Liver (tissue), 7 donors: ENCODE measurements at regions not wholly inside any gene's neighbourhood (a gene's known extent, or its start where the extent isn't known, plus 50 kb on each side); places are given as distances from the start of the nearest gene placed in this dataset.

Source experiments
- DNase-seq: peaks from one replicate; pipeline ENCODE4 v3.0.0-alpha.2; 2017; ENCODE audit warnings: low spot score
- H3K27ac ChIP-seq, 2 donors: one replicate each; pipeline ENCODE4 v1.7.0; 2013; ENCODE audit warnings: inconsistent platforms in 2 of 2, low read length in 2 of 2, control low read depth in 1 of 2, low read depth in 1 of 2, mild to moderate bottlenecking in 1 of 2
- H3K27me3 ChIP-seq, 4 donors: one replicate each; pipeline versions ENCODE4 v1.6.1 to v1.7.0; 2013; ENCODE audit warnings: low read length in 3 of 4, inconsistent platforms in 1 of 4, mild to moderate bottlenecking in 1 of 4, moderate library complexity in 1 of 4; ENCODE audit not compliant: control insufficient read depth in 4 of 4, insufficient read depth in 4 of 4
- H3K36me3 ChIP-seq, 4 donors: one replicate each; pipeline versions ENCODE4 v1.6.1 to v1.7.0; 2013; ENCODE audit warnings: low read length in 3 of 4, mild to moderate bottlenecking in 3 of 4, low read depth in 1 of 4, moderate library complexity in 1 of 4; ENCODE audit not compliant: control insufficient read depth in 4 of 4, insufficient read depth in 3 of 4
- H3K4me1 ChIP-seq, 4 donors: one replicate each; pipeline versions ENCODE4 v1.6.1 to v1.7.0; 2013; ENCODE audit warnings: low read length in 3 of 4, mild to moderate bottlenecking in 3 of 4, moderate library complexity in 1 of 4; ENCODE audit not compliant: control insufficient read depth in 4 of 4, insufficient read depth in 4 of 4
- H3K4me3 ChIP-seq, 3 donors: one replicate each; pipeline versions ENCODE4 v1.6.1 to v1.7.0; 2013; ENCODE audit warnings: low read length in 3 of 3, control low read depth in 1 of 3, low read depth in 1 of 3, mild to moderate bottlenecking in 1 of 3
- H3K9ac ChIP-seq, 2 donors: one replicate each; pipeline ENCODE4 v1.7.0; 2013; ENCODE audit warnings: low read length in 2 of 2, mild to moderate bottlenecking in 2 of 2, moderate library complexity in 2 of 2, control low read depth in 1 of 2, low read depth in 1 of 2
- H3K9me3 ChIP-seq, 4 donors: one replicate each; pipeline versions ENCODE4 v1.6.1 to v1.7.0; 2013; ENCODE audit warnings: low read length in 3 of 4; ENCODE audit not compliant: control insufficient read depth in 4 of 4
- ATF3 ChIP-seq: IDR thresholded peaks from 2 replicates; pipeline ENCODE4 v1.6.1; 2016; ENCODE audit warnings: antibody characterized with exemption
- FOXA1 ChIP-seq: IDR thresholded peaks from 2 replicates; pipeline ENCODE4 v1.6.1; 2016; ENCODE audit warnings: antibody characterized with exemption
- FOXA2 ChIP-seq: IDR thresholded peaks from 2 replicates; pipeline ENCODE4 v1.6.1; 2016; ENCODE audit warnings: antibody characterized with exemption
- GABPA ChIP-seq, 2 donors: IDR thresholded peaks in 1 of 2; conservative IDR thresholded peaks in 1 of 2; 2 replicates each; pipeline ENCODE4 v1.6.1; 2016; ENCODE audit warnings: antibody characterized with exemption in 2 of 2, mild to moderate bottlenecking in 1 of 2, moderate library complexity in 1 of 2
- HNF4G ChIP-seq: IDR thresholded peaks from 2 replicates; pipeline ENCODE4 v1.6.1; 2016; ENCODE audit warnings: antibody characterized with exemption
- JUND ChIP-seq, 2 donors: IDR thresholded peaks; 2 replicates each; pipeline ENCODE4 v1.6.1; 2016; ENCODE audit warnings: antibody characterized with exemption in 2 of 2
- MAX ChIP-seq: IDR thresholded peaks from 2 replicates; pipeline ENCODE4 v1.6.1; 2016; ENCODE audit warnings: antibody characterized with exemption
- NR2F2 ChIP-seq: IDR thresholded peaks from 2 replicates; pipeline ENCODE4 v1.6.1; 2016; ENCODE audit warnings: antibody characterized with exemption
- SP1 ChIP-seq: IDR thresholded peaks from 2 replicates; pipeline ENCODE4 v1.6.1; 2018; ENCODE audit warnings: antibody characterized with exemption, mild to moderate bottlenecking
- TAF1 ChIP-seq: conservative IDR thresholded peaks from 2 replicates; pipeline ENCODE4 v1.6.1; 2016; ENCODE audit warnings: antibody characterized with exemption, mild to moderate bottlenecking
- WGBS: extraction: QIAGEN DNeasy Blood & Tissue Kit; methylation state at CpG from one replicate; pipeline ENCODE4 v1.1.7; 2013; 5-methylcytosine and 5-hydroxymethylcytosine counted together
- TF ChIP-seq, protein P1 (sequence below): IDR thresholded peaks from 2 replicates; pipeline ENCODE4 v1.6.1; 2016; ENCODE audit warnings: antibody characterized with exemption
- TF ChIP-seq, protein P2 (sequence below): IDR thresholded peaks from 2 replicates; pipeline ENCODE4 v1.6.1; 2016; ENCODE audit warnings: antibody characterized with exemption, mild to moderate bottlenecking
- donor health status: healthy.
- donor health status: healthy.
- donor health status: healthy.
- donor health status: healthy.

DNA sequence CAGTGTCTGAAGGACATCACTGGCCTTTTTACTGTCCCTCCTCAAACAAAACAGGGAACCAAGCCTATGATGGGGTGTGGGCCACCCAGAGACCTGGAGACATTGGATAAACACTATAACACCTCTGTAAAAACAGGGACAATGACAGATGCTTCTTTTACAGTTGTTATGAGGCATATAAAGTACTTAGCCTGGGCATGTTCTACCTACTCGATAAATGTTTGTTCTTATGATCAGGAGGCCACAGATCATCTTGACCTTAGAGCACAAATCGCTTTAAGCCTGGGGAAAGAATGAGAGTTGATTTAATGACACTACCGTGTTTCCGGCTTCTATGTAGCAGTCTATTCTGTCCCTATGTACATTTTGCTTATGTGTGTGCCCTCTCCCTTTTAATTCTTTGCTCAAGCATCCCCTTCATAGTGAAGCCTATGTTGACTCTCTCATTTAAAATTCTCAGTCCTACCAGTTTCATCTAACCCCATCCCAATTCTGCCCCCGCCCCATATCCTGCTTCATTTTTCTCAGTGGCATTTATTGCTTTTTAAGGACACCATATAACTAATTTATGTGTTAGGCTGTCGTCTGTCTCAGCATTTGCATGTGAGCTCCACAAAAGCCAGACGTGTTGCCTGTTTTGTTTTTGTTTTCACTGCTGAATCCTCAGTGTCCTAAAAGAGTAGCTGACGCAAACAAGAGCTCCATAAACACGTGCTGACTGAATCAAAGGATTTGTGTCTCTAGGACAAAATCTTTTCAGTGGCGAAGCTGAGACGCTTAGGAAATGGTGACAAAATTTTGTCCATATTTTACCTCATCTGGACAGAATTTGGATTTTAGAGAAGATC, 182.3 kb upstream of the ST6GAL2 start:
- no peak for DNase-seq
- Histone ChIP-seq H3K9ac (no peak overlapping the region), H3K27me3 (no peaks in the 10 kb centered on the region), H3K4me1 (no peaks in the 10 kb centered on the region), H3K27ac (no peak overlapping the region), H3K36me3 (no peaks in the 10 kb centered on the region), H3K9me3 (no peaks in the 10 kb centered on the region), H3K4me3 (no peak overlapping the region)
- 73% methylated on average over 11 of the region's 11 CpGs for WGBS
- TF ChIP-seq, protein P1, sequence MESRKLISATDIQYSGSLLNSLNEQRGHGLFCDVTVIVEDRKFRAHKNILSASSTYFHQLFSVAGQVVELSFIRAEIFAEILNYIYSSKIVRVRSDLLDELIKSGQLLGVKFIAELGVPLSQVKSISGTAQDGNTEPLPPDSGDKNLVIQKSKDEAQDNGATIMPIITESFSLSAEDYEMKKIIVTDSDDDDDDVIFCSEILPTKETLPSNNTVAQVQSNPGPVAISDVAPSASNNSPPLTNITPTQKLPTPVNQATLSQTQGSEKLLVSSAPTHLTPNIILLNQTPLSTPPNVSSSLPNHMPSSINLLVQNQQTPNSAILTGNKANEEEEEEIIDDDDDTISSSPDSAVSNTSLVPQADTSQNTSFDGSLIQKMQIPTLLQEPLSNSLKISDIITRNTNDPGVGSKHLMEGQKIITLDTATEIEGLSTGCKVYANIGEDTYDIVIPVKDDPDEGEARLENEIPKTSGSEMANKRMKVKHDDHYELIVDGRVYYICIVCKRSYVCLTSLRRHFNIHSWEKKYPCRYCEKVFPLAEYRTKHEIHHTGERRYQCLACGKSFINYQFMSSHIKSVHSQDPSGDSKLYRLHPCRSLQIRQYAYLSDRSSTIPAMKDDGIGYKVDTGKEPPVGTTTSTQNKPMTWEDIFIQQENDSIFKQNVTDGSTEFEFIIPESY: no peak
- TF ChIP-seq FOXA1: no peak

DNA sequence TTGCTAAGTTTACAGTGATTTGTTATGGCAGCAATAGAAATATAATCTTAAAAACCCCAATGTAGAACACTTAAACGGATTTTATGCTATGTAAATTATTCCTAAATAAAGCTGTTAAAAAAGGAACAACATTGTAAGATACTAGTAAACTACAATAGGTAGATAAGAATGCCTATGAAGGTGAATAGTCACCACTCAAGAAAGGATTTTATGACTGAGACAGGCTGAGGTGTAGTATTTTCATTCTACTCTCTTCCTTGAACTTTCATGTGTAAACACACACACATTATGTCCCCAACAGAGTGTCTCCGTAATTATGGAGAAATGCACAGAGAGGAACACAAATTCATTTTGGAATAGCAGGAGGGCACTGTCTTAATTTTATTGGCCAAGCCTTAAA, 183.9 kb upstream of the ST6GAL2 start:
- no peaks in the 10 kb centered on the region for H3K9me3 ChIP-seq
- no peaks in the 10 kb centered on the region for H3K4me1 ChIP-seq
- H3K27ac ChIP-seq: no peak overlapping the region
- WGBS: 59% methylated on average over 2 of the region's 2 CpGs
- no peaks in the 10 kb centered on the region for H3K27me3 ChIP-seq
- H3K9ac ChIP-seq: no peak overlapping the region
- DNase-seq: no peak
- TF ChIP-seq, protein P2, sequence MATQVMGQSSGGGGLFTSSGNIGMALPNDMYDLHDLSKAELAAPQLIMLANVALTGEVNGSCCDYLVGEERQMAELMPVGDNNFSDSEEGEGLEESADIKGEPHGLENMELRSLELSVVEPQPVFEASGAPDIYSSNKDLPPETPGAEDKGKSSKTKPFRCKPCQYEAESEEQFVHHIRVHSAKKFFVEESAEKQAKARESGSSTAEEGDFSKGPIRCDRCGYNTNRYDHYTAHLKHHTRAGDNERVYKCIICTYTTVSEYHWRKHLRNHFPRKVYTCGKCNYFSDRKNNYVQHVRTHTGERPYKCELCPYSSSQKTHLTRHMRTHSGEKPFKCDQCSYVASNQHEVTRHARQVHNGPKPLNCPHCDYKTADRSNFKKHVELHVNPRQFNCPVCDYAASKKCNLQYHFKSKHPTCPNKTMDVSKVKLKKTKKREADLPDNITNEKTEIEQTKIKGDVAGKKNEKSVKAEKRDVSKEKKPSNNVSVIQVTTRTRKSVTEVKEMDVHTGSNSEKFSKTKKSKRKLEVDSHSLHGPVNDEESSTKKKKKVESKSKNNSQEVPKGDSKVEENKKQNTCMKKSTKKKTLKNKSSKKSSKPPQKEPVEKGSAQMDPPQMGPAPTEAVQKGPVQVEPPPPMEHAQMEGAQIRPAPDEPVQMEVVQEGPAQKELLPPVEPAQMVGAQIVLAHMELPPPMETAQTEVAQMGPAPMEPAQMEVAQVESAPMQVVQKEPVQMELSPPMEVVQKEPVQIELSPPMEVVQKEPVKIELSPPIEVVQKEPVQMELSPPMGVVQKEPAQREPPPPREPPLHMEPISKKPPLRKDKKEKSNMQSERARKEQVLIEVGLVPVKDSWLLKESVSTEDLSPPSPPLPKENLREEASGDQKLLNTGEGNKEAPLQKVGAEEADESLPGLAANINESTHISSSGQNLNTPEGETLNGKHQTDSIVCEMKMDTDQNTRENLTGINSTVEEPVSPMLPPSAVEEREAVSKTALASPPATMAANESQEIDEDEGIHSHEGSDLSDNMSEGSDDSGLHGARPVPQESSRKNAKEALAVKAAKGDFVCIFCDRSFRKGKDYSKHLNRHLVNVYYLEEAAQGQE: no peak
- no peak for TF ChIP-seq JUND (IDR thresholded peaks at IDR 0.05)
- TF ChIP-seq SP1: no peak
- TF ChIP-seq NR2F2: no peak
- no peak for TF ChIP-seq ATF3
- no peak for TF ChIP-seq HNF4G
- no peak for TF ChIP-seq TAF1
- TF ChIP-seq GABPA (IDR thresholded peaks at IDR 0.05 in 1 of 2, conservative IDR thresholded peaks at IDR 0.05 in 1 of 2): no peak
- TF ChIP-seq MAX: no peak
- TF ChIP-seq FOXA2: no peak
- no peak overlapping the region for H3K4me3 ChIP-seq
- no peaks in the 10 kb centered on the region for H3K36me3 ChIP-seq
